GOT3 (cell line): ENCODE measurements at regions not wholly inside any gene's neighbourhood (a gene's known extent, or its start where the extent isn't known, plus 50 kb on each side); places are given as distances from the start of the nearest gene placed in this dataset.

Experiments used
- DNase-seq: peaks from one replicate; lab custom pipeline; 2025; ENCODE audit warnings: mixed read lengths; lab: John Stamatoyannopoulos, UW

DNA sequence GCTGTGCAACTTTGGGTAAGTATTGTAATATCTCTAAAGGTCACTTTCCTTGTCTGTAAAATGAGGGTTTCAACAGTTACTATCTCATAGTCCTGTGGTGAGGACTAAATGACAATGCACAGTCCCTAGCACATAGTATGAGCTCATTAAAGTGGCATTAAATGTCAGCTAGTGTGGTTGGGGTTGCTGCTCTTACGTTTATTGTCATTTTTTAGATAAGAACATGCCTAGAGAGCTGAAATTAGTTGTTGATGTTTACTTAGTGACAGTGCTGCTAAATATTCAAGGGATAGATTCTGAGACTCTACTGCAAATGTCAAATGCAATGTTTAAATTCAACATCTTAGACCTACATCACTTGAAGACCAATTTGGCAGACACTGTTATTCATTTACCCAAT is 356.1 kb upstream of the ETAA1 start:
- DNase-seq, result no peak

DNA sequence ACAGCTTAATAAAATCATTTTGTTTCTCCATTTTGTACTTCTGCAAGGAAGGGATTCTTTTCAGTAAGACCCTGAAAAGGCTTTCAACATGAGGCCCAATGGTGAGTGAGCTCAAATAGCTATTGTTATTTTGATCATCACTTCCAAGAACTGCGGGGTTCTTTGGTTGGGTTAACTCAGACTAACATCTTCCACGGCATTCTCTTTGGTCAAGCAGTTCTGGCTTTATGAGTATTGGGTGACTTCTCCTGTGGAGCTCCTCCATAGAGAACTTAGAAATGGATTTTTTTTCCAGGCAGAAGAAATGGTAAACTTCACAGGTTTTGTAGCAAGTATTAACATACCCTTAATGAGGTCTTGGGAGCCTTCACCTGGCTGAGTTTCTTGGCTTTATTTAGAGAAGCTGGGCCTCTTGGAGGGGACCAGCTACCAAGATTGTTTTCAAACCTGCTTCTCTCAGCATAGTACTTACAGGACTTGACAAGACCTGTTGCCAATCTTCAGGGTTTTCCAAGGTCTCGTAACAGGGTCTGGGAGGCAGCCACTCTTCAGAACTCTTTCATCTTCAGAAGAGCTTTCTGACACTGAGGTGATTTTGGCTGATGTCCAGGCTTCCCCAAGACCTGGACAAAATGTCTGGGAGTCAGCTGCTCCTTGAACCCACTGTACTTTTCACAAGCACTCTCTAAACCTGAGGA is 353.2 kb upstream of the ETAA1 start:
- no peak for DNase-seq

DNA sequence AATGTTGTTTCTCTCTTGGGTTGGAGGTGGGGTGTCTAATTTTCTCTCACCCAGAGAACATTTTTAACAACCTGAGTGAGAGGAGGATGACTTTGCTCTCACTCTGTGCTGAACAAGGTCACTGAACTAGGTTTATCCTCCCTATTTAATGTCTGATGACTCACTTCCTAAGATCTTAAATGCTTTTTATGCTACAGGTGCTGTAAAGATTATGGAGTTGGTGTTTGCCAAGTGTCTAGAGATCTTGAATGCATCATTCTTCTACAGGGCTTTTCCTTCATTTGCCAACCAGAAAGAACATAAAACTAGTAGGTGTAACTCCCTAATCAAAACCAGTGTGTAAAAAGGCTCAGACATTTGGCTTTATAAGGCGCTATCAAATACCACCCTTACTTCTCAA is 350.5 kb upstream of the ETAA1 start:
- DNase-seq, result no peak

DNA sequence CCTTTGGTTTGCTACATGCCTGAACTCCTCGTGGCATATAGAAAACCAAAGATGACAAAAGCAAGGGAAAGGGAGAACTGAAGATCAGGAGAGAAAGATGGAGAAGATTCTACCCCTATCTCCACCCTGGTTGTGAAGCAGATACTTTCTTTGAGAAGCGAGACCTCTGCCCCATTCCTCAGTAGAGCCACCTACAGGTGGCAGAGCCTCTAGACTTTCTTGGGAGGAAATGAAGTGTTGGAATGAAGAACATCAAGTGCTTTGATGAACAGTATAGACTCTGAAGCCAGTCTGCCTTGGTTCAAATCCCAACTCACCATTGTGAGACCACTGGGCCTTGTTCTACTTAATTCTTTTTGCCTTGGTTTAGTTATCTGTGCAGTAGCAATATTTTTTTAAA is 348.8 kb upstream of the ETAA1 start:
- no peak for DNase-seq

DNA sequence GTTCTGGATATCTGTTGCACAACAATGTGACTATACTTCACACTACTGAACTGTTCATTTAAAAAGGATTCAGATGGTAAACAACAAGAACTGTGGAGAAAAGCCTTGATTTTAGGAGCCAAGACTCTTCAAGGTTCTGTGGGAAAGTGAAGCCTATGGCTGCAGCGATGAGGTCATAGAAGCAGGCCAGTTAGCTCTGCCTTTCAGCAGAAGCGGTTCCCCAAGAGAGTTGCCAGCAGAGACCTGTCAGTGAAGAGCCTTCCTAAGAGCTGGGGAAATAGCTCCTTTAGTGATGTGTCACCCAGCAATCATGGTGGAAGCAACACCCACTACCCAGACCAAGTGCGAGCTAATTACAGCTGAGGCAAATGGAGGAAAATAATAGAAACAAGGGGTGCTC is 346.5 kb upstream of the ETAA1 start:
- DNase-seq, result no peak

DNA sequence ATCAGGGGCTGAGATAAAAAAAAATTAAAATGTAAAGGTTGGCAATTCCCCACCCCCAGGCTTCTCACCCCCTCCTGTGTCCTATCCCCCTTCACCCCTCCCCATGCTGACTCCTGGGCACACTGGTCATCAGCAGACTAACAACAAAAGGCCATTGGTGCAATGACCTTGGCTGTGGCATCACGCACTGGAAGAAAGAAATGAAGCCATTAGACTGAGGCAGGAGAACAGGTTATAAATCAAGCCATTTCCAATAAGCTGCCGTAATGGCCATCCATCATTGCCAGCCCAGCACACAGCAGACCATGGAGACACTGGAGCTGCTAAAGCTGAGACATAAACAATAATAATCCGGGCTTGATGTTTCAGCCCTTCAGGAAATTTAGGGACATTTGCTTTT is 342.4 kb upstream of the ETAA1 start:
- DNase-seq, result no peak

DNA sequence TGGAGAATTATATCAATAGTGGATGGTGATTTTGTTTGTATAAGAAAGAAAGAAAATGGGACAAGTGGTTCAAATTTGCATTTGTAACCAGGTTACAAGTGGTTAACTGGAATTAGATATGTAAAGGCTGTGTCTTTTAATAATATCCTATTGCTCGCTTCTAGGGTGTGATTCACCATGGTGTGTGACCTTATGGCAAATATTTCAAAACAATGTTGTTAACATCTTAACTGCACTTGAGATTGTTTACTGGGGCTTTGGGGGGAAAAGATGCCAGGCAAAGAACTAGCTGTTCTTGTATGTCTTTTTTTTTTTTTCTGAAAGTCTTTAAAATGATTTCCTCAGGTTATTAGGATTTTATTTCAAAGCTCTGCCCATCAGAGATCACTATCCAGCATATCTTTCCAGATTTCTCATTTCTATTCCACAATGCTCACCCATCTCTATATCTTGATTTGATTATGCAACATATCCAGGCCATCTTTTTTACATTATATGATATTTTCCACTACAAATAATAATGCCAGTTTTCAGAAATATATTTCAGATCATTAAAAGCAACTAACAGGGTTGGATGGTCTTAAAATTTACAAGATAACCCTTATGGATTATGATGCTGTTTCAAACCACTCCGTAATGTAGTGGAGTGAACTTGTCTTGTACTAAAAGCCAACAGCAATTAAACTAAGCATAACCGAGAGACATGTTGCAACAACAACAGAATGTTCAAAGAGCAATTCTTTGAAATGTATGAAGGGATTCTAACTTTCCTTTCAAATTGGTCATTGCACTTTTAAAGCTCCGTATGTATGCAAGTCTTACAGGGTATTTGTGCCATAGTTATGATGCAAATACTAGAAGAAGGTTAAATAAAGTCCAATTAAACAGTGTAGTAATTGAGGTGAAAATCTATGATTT is 341.5 kb upstream of the ETAA1 start:
- DNase-seq, result no peak

DNA sequence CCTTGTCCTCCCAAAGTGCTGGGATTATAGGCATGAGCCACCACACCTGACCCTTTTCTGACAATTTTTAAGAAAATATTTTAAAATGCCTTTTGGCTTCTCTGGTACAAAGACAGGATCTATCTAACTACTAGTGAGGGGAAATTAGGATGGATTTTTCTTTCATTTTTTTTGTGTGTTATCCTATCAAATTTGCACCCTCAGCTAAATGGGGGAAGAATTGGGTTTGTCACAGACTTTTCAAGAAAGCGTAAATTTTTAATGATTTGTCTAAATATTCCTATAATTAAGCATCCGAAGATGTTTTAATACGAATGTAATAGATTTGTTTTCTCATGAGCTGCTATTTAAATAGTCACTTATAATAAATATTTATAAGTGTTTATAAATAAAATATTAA is 340.0 kb upstream of the ETAA1 start:
- DNase-seq, result no peak

DNA sequence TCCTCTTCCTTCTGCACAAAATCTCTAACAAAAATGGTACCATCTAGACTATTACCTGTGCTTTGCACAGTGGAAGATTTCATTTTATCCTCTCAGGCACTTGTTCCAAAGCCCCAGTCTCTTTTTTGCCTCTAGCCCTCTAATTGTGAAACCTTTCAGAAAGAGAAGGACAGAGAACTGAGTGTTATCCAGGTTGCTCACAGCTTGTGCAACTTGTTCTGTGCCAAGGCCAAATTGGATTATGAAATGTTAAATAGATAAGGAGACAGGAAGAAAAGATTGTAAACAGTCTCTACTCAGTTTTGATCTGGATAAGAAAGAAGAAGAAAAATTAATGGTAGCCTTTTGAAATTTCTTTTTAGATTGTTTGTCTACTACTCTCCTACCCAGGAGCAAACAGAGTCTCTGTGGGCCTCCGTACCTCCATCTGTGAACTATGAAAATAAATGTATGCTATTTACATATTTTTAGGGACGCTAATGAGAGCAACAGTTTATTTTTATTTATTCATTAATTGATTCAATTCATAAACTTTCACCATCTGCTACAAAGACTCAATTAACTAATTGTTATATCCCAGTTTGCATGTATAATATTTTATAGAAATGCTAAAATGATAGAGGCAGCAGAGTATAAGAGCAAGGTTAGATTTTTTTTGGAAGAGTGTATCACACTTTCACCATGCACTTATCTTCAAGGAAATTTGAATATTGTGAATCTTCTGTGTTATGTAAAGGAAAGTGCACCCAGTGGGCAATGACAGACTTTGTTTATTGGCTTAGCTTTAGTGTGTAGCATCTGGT is 339.0 kb upstream of the ETAA1 start:
- no peak for DNase-seq

DNA sequence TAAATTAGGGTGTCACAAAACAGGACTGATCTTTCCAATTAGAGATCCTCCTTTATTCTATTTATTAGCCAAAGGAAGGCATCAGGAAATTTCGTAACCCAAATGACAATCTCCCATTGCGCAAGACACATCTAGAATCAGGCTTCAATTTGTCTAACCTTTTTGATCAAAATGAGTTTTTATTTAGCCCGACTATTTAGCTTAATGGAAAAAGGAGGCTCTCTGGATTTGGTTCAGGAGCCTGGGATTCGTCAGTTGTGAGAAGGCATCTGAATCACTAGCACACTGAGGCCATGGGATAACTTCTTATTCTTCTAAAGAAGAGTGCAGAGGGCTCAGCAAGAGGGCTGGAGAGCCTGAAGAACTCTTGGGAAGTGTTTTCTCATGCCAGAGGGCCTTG is 332.1 kb upstream of the ETAA1 start:
- DNase-seq, result no peak

DNA sequence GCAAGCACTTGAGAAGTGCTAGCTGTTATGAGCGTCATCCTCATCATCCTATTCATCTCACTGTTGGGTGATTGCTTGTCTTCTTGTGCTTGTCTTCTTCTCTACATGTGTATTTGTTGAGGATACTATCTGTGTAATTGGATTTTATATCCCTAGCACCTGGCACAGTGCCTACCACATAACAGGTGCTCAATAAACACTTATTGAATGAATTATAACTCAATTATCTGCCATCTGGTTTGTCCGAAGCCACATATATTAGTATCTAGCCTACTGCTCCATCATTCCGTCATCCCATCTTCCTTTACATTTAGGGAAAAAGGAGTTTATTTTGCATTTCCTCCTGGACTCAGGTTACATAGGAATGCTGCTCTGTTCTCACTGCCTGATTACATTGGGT is 330.4 kb upstream of the ETAA1 start:
- DNase-seq, result no peak

DNA sequence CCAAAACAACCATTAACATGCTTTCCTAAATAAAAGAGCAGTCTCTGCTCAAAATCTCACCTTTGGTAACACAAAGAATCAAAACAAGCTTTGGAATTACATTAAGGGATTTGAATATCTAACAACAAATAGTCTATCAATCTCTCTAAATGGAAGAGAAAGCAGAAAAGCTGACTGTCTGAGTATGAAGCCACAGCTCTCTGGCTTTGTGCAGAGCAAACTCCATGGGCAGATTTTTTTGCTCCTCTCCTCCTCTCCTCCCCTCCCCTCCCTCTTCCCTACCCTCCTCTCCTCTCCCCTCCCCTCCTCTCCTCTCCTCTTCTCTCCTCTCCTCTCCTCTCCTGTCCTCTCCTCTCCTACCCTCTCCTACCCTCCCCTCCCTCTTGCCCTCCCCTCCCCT is 329.5 kb upstream of the ETAA1 start:
- DNase-seq, result no peak

DNA sequence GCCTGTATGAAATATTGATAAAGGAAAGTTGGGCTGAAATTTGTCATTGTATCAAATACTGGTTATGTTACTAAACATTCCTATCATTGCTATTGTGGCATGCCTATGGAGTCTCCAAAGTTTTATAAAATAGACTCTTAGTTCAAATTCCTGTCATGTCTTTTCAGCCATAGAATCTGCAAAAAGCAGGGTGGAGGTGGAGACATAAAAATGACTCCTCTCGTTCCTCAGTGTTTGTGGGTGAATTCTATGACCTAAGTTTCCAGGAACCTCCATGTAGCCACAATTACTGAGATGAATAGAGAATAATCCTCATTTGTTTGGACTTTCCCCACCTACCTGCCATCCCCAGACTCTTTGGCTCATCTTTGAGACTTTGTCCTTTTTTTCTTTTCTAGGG is 326.3 kb upstream of the ETAA1 start:
- no peak for DNase-seq

DNA sequence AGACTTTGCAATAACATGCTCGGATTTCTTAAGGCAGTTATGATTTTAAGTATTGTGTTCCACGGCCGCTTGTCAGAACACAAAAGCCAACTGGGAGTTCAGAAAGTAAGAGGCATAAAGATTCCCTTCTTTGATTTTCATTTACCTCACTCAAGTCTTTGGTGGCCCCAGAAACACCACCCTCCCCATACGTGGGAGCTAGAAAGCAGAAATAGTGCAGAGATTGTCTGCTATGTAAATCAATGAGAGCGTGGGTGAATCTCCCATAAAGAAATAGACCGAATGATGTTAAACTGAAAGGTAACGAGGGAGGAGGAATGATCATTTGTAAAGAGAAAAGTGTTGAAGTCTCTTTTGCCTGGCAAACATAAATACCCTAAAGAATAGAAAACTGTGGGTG is 322.1 kb upstream of the ETAA1 start:
- no peak for DNase-seq

DNA sequence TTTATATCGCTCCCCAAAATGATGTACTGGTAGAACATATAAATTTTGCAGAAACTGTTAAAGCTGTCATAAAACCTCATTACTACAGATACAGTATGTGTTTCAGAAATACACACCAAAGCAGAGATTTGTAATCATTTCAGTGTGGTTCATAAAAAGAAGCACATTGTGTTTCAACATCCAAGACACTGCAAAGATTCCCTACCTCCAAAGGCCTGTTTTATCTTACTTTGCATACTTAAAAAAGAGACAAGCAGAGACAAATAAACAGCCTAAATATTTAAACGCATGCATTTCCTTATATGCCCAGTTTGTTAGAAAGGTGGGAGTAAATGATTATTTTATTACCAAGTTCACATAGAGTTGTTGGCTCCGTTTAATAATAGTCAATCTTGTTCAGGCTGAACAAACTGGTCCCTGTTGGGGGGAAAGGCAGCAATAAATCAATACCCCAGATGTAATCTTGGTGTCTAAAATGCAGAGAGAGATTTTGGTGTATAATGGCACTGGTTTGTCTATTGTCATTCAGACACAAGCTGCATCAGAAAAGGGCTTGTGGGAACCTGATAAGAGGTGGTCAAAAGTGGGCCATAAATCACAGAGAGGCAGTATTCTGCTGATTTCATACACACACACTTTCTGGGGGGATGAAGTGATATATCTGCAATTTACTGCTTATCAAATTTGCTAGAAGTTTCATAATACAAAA is 321.4 kb upstream of the ETAA1 start:
- no peak for DNase-seq

DNA sequence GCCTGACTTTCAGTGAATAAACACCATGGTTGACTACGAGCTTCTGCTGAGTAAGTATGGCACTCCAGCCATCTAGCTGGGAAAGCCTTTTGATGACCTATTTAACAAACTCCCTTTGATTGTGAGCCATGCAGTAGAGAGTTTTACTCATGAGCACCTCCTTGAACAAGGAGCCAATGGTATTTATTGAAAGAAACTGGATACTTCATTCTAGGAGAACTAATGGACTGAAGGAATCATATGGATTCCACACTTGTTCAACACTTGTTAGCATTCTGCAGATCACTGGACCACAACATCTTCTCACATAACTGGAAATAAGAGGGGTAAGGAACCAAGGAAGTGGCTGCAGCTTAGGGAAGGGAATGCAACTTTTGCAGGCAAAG is 320.9 kb upstream of the ETAA1 start:
- DNase-seq, result no peak

DNA sequence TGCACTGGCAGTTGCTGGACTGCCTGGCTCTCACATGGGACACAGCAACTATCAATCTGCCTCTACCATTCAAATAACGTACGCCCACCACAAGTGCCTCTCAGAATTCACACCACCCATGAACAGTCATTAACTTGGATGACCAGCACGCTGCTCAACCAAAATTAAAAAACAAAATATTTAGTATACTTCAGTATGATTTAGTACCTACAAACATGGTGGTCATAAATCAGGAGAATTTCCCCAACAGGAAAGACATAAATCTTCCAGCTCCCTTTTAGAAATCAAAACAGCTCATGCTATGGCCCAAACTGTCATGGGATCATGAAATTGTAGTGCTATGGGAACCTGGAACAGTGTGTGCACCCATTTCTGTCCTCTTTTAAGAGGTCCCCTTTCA is 317.4 kb upstream of the ETAA1 start:
- no peak for DNase-seq

DNA sequence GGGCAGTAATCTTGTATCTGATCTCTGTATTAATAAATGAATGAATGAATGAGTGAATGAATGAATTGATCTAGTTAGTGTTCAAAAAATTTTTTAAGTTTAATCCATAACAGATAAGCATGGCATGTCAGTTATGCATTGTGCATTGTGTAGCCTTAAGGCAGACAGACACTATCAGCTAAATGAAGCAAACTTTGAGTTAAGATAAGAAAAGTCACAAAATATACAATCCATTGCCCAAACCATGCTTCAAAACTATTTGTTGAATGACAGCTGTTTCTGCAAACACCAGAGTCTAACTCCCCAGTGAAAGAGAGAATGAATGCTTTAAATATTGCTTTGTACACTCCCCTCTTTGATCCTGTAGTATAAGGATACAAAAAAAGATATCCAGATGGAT is 314.3 kb upstream of the ETAA1 start:
- no peak for DNase-seq

DNA sequence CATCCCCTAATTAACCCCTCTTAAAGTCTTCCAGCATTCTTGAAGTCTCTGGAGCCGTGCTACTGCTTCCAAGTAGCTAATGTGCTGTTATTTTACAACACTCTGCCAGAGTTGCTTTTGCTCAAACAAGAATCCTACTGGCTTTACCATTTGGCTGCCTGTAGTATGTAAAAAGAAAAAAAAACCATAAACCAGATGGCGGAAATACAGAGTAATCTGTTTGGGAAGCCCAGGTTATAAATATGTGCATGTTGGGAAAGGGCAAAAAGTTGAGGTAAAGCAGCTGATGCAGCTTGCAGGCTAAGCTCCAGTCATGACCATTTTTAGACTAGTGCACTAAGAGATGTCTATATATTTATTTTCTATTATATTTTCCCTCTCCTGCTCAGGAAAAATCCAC is 313.2 kb upstream of the ETAA1 start:
- DNase-seq, result no peak

DNA sequence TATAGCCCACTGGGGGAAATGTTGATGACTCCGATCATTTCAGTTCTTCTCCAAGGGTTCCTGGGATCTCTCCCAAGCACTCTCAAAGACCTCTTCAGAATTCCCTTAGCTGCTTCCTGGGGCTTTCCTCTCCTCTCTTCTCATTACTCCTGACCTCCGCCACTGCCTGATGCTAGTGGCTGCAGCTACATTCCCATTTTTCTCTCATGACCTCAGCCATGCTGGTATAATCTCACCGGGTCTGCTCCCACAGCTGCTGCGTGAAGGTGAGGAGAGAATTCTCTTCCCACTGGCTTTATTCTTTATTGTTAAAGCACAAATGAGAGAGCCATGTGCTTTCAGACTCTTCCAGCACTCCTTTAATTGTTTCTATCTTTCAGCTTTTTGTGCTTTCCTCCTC is 312.0 kb upstream of the ETAA1 start:
- DNase-seq, result no peak

DNA sequence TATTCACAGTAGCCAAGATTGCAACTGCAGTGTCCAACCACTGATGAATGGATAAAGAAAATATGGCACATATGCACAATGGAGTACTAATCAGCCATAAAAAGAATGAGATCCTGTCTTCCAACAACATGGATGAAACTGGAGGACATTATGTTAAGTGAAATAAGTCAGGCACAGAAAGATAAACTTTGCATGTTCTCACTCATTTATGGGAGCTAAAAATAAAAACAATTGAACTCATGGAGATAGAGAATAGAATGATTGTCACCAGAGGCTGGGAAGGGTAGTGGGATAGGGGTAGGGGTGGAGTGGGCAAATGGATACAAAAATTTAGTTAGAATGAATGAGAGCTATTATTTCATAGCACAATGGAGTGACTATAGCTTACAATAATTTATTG is 305.5 kb upstream of the ETAA1 start:
- DNase-seq, result no peak

DNA sequence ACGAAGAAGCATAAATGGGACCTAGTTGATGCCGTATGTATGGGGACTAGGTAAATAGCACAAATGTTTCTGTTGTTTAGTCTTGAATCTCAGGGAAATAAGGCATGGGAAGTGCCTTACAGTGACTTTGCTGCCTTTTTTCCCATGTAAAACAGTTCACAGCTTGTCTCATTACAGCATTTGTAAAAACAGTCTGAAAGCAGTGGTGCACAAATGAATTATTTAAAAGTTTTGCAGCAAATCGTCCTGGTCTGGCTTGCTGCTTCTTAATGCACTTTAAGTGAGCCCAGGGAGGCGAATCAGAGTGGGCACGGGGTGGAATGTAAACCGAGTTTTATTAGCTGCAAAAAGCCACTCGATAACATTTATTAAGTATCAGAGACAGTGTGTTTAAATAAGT is 302.0 kb upstream of the ETAA1 start:
- DNase-seq, result no peak
